OCI-LY7 (cell line): ENCODE measurements at regions not wholly inside any gene's neighbourhood (a gene's known extent, or its start where the extent isn't known, plus 50 kb on each side); places are given as distances from the start of the nearest gene placed in this dataset.

Experiments
- BruUV-seq: library from RNA; stranded (reverse); fragments of 400-500 nt; replicated peaks from 2 replicates; lab custom pipeline; 2021; lab: Mats Ljungman, UMichigan
- CTCF ChIA-PET: fragments of 300-600 bp; sonication (Branson Sonifier 250); formaldehyde crosslinking; loops from one replicate; lab custom pipeline; 2022; ENCODE audit warnings: antibody characterized with exemption; ENCODE audit not compliant: unreplicated experiment; lab: Charles Lee
- POLR2A ChIA-PET: fragments of 300-600 bp; sonication (Branson Sonifier 250); formaldehyde crosslinking; loops from one replicate; lab custom pipeline; 2022; ENCODE audit warnings: antibody characterized with exemption; lab: Charles Lee
- DNase-seq: peaks from one replicate; pipeline ENCODE4 v3.0.0-alpha.2; 2015; ENCODE audit warnings: low spot score
- H2AFZ ChIP-seq: fragments of 200-600 bp; sonication (generic), shearing (Covaris generic); 2 replicates; pipeline ENCODE4 v1.6.1; 2014; ENCODE audit warnings: mild to moderate bottlenecking, antibody characterized with exemption, low read length, moderate library complexity
- H3K27ac ChIP-seq: fragments of 200-600 bp; sonication (generic); 2 replicates; pipeline ENCODE4 v1.5.1; 2014; ENCODE audit warnings: mixed run types, low read depth, mild to moderate bottlenecking, moderate library complexity, low read length, inconsistent platforms; ENCODE audit not compliant: poor library complexity, severe bottlenecking
- H3K36me3 ChIP-seq: fragments of 200-600 bp; sonication (generic); 2 replicates; pipeline ENCODE4 v1.6.1; 2014; ENCODE audit warnings: mild to moderate bottlenecking, antibody characterized with exemption, low read length, moderate library complexity, mixed read lengths; ENCODE audit not compliant: insufficient read depth
- H3K4me1 ChIP-seq: fragments of 200-600 bp; sonication (generic); 2 replicates; pipeline ENCODE4 v1.5.1; 2014; ENCODE audit warnings: mild to moderate bottlenecking, low read length; ENCODE audit not compliant: insufficient read depth, poor library complexity, severe bottlenecking
- H3K4me2 ChIP-seq: fragments of 200-600 bp; sonication (generic); 2 replicates; pipeline ENCODE4 v1.6.1; 2014; ENCODE audit warnings: mild to moderate bottlenecking, low read length
- H3K4me3 ChIP-seq: fragments of 200-600 bp; sonication (generic); 2 replicates; pipeline ENCODE4 v1.5.1; 2014; ENCODE audit warnings: mild to moderate bottlenecking, low read depth, low read length; ENCODE audit not compliant: poor library complexity, severe bottlenecking
- H3K79me2 ChIP-seq: fragments of 200-600 bp; sonication (generic); 2 replicates; pipeline ENCODE4 v1.6.1; 2016; ENCODE audit warnings: low read depth, mild to moderate bottlenecking, low read length, moderate library complexity, mixed read lengths; ENCODE audit not compliant: insufficient read depth
- H3K9me2 ChIP-seq: fragments of 200-600 bp; sonication (generic); 2 replicates; pipeline ENCODE4 v1.6.1; 2016; ENCODE audit warnings: mild to moderate bottlenecking, low read length, mixed read lengths; ENCODE audit not compliant: insufficient read depth
- H3K9me3 ChIP-seq: fragments of 200-600 bp; sonication (generic); 2 replicates; pipeline ENCODE4 v1.6.1; 2014; ENCODE audit warnings: mild to moderate bottlenecking, mixed run types, low read length, mixed read lengths
- H4K20me1 ChIP-seq: fragments of 200-600 bp; sonication (generic); 2 replicates; pipeline ENCODE4 v1.6.1; 2014; ENCODE audit warnings: mild to moderate bottlenecking, antibody characterized with exemption, low read length, moderate library complexity, mixed read lengths; ENCODE audit not compliant: insufficient read depth
- EZH2phosphoT487 ChIP-seq: fragments of 200-600 bp; sonication (generic); IDR thresholded peaks from 2 replicates; pipeline ENCODE4 v1.6.1; 2018; ENCODE audit warnings: low read depth, borderline replicate concordance, mild to moderate bottlenecking, mixed run types, antibody characterized with exemption, low read length, moderate library complexity, mixed read lengths
- intact Hi-C: fragments of 100-400 bp; cut with micrococcal nuclease; formaldehyde crosslinking; loops from one replicate; pipeline ENCODE4 v1.10.0; 2022; ENCODE audit not compliant: unreplicated experiment
- TF ChIP-seq, protein P1 (sequence below): fragments of 200-600 bp; sonication (generic); conservative IDR thresholded peaks from 2 replicates; pipeline ENCODE4 v1.5.1; 2014; ENCODE audit warnings: mild to moderate bottlenecking, antibody characterized with exemption, low read length, moderate library complexity, mixed read lengths

- no peaks in the 10 kb centered on the region for H3K4me1 ChIP-seq
- no peak overlapping the region for H2AFZ ChIP-seq
- no peak overlapping the region for H3K4me3 ChIP-seq
- H4K20me1 ChIP-seq: no peaks in the 10 kb centered on the region
- no peak for TF ChIP-seq EZH2phosphoT487
- TF ChIP-seq, protein P1, sequence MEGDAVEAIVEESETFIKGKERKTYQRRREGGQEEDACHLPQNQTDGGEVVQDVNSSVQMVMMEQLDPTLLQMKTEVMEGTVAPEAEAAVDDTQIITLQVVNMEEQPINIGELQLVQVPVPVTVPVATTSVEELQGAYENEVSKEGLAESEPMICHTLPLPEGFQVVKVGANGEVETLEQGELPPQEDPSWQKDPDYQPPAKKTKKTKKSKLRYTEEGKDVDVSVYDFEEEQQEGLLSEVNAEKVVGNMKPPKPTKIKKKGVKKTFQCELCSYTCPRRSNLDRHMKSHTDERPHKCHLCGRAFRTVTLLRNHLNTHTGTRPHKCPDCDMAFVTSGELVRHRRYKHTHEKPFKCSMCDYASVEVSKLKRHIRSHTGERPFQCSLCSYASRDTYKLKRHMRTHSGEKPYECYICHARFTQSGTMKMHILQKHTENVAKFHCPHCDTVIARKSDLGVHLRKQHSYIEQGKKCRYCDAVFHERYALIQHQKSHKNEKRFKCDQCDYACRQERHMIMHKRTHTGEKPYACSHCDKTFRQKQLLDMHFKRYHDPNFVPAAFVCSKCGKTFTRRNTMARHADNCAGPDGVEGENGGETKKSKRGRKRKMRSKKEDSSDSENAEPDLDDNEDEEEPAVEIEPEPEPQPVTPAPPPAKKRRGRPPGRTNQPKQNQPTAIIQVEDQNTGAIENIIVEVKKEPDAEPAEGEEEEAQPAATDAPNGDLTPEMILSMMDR: no peak
- no TSS peak for BruUV-seq
- ChIA-PET POLR2A (interaction anchor here (1.8 kb wide), 1 partner anchor 11 kb away, joined by 5 read pairs; no protein-coding TSS in a partner anchor), CTCF (no interaction called here)
- no peaks in the 10 kb centered on the region for H3K9me3 ChIP-seq
- intact Hi-C loops: no loop called here
- no peak for DNase-seq
- no peak overlapping the region for H3K4me2 ChIP-seq
- H3K79me2 ChIP-seq: no peaks in the 10 kb centered on the region
- H3K36me3 ChIP-seq: no peaks in the 10 kb centered on the region
- H3K27ac ChIP-seq: no peak overlapping the region
- H3K9me2 ChIP-seq: no peaks in the 10 kb centered on the region
Observed at GRCh38 chr2:17136877-17137276, 381.4 kb downstream of the RAD51AP2 start.

DNA sequence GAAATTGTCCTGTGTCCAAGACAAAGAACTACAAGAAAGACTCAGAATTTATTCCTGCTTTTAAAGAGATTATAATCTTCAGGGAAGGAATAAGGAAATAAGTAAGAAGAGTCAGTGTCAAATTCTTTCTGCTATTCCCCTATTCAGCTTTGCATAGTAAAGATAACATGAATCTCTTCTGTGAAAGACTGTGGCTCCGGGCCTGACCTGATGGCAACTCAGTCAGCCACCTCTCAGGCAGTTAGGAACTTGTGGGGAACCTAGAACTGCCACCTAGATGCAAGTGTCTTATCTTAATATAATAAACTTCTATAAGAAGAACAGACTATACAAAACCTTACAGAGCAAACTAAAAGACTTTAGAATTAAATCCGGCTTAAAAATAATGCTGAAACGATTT, 382.0 kb downstream of the RAD51AP2 start:
- Histone ChIP-seq H3K4me1 (no peaks in the 10 kb centered on the region), H3K4me2 (no peak overlapping the region), H3K4me3 (no peak overlapping the region), H3K27ac (no peak overlapping the region), H3K9me3 (no peaks in the 10 kb centered on the region), H2AFZ (no peak overlapping the region), H3K9me2 (no peaks in the 10 kb centered on the region), H3K79me2 (no peaks in the 10 kb centered on the region), H4K20me1 (no peaks in the 10 kb centered on the region), H3K36me3 (no peaks in the 10 kb centered on the region)
- BruUV-seq: no TSS peak
- intact Hi-C loops: no loop called here
- no peak for DNase-seq
- CTCF ChIA-PET: no interaction called here
- POLR2A ChIA-PET: no interaction called here
- TF ChIP-seq, protein P1: no peak
- no peak for TF ChIP-seq EZH2phosphoT487

DNA sequence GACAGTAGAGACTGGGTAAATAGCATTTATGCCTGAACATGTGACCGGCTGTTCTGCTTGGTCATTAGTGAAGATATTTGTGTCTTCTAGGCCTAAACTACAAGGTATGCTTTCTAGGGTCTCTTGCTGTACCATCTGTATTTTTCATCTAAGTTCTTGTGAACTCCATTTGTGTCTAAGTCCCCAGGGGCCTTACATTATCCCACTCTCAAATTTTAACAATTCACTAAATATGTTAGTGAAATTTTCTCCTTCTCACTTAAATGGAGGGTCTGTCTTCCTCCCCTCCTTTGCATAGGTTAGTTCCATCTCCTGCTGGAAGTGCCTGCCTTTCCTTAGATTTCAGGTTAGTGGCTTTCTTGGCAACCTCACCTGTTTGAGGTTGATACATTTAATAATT, 382.6 kb downstream of the RAD51AP2 start:
- Histone ChIP-seq H4K20me1 (no peaks in the 10 kb centered on the region), H3K9me2 (no peaks in the 10 kb centered on the region), H3K79me2 (no peaks in the 10 kb centered on the region), H3K36me3 (no peaks in the 10 kb centered on the region), H3K27ac (no peak overlapping the region), H3K4me3 (no peak overlapping the region), H2AFZ (no peak overlapping the region), H3K9me3 (no peaks in the 10 kb centered on the region), H3K4me1 (no peaks in the 10 kb centered on the region), H3K4me2 (no peak overlapping the region)
- intact Hi-C loops: no loop called here
- TF ChIP-seq, protein P1: no peak
- no peak for TF ChIP-seq EZH2phosphoT487
- CTCF ChIA-PET: no interaction called here
- BruUV-seq: no TSS peak
- no peak for DNase-seq
- POLR2A ChIA-PET: interaction anchor here (1.1 kb wide), 1 partner anchor 9 kb away, joined by 3 read pairs; no protein-coding TSS in a partner anchor
